SU-DHL-6 (cell line): ENCODE measurements at regions not wholly inside any gene's neighbourhood (a gene's known extent, or its start where the extent isn't known, plus 50 kb on each side); places are given as distances from the start of the nearest gene placed in this dataset.

Source experiments
- CTCF ChIP-seq: fragments of 200-600 bp; sonication (generic); IDR thresholded peaks from one replicate; pipeline ENCODE4 v1.5.1; 2017; ENCODE audit warnings: antibody characterized with exemption, mild to moderate bottlenecking, low read length, moderate library complexity; ENCODE audit not compliant: insufficient read depth, poor library complexity, severe bottlenecking
- EZH2phosphoT487 ChIP-seq: fragments of 200-600 bp; sonication (generic), shearing (Covaris generic); conservative IDR thresholded peaks from 2 replicates; pipeline ENCODE4 v1.6.1; 2018; ENCODE audit warnings: mild to moderate bottlenecking, antibody characterized with exemption, low read length, moderate library complexity, mixed read lengths

DNA sequence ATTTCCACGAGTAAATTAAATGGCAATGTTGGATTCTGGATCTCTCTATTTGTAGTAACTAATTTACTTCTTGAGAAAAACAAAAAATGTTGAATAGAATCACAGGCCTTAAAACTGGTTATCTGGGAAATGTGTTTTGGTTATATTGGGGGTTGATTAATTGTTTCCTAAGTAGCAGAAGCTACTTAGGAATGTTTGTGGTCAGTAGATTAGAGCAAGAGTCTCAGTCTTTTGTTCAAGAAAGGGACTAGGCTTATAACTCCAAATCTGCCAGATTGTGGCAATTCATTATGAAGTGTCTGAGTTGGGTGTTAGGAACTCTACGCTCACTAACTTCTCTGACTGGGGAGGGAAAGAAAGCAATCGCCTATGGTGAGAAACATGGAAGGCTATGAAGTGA is 244.3 kb upstream of the PHYHIPL start:
- no peak for TF ChIP-seq CTCF
- no peak for TF ChIP-seq EZH2phosphoT487
